ENCODE measurements at regions not wholly inside any gene's neighbourhood (a gene's known extent, or its start where the extent isn't known, plus 50 kb on each side); places are given as distances from the start of the nearest gene placed in this dataset.

DNA sequence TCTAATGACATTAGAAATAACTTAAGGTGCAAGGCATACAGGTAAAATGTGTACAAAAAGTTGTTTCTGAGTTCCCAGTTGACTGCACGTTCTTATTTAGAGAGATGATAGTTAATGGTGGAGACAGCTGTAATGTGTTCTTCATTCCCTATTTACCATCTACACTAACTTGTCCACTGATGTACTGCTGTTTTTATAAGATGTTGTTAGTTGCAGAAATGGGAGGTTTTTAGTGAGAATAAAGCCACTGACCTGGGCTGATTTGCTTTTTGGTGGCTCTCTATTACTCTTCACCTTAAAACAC, 122.9 kb upstream of the LYPLAL1 start:
- Histone ChIP-seq H3K27ac (no peak overlapping the region), H3K27me3 (no peaks in the 10 kb centered on the region), H3K4me1 (no peaks in the 10 kb centered on the region), H3K36me3 (no peaks in the 10 kb centered on the region), H3K4me3 (no peak overlapping the region), H3K9me3 (no peaks in the 10 kb centered on the region)
- DNase-seq: no peak
- 43 to 86% methylated on average over 1 of the region's 1 CpG for WGBS, 2 donors
- intact Hi-C loops (cut with DNase I): no loop called here
- TF ChIP-seq, protein P1, sequence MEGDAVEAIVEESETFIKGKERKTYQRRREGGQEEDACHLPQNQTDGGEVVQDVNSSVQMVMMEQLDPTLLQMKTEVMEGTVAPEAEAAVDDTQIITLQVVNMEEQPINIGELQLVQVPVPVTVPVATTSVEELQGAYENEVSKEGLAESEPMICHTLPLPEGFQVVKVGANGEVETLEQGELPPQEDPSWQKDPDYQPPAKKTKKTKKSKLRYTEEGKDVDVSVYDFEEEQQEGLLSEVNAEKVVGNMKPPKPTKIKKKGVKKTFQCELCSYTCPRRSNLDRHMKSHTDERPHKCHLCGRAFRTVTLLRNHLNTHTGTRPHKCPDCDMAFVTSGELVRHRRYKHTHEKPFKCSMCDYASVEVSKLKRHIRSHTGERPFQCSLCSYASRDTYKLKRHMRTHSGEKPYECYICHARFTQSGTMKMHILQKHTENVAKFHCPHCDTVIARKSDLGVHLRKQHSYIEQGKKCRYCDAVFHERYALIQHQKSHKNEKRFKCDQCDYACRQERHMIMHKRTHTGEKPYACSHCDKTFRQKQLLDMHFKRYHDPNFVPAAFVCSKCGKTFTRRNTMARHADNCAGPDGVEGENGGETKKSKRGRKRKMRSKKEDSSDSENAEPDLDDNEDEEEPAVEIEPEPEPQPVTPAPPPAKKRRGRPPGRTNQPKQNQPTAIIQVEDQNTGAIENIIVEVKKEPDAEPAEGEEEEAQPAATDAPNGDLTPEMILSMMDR (IDR thresholded peaks at IDR 0.05): no peak
- no peak for TF ChIP-seq POLR2A (IDR thresholded peaks at IDR 0.05)

DNA sequence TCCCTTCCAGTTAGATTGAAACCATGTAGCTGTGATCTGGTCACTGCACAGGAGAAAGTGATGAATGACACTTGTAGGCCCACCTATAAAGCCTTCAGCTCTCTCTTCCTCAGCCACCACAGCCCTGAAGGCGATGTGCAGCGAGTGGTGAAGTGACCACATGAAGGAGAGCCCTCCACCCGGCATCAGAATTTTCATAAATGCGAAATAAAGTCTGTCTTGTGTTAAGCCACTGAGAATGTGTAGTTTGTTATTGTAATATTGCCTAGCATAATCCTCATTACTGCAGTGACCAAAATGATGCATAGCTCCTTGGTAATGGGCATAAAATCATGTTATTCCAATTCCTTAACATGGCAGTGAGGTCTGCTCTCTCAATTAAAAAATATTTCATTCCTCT, 122.1 kb upstream of the LYPLAL1 start:
- DNase-seq: no peak
- 82 to 97% methylated on average over 4 of the region's 4 CpGs for WGBS, 2 donors
- no peaks in the 10 kb centered on the region for H3K9me3 ChIP-seq
- H3K27me3 ChIP-seq: no peaks in the 10 kb centered on the region
- H3K4me1 ChIP-seq: no peaks in the 10 kb centered on the region
- intact Hi-C loops (cut with DNase I): no loop called here
- no peak overlapping the region for H3K4me3 ChIP-seq
- H3K27ac ChIP-seq: no peak overlapping the region
- TF ChIP-seq POLR2A (IDR thresholded peaks at IDR 0.05): no peak
- TF ChIP-seq, protein P1 (IDR thresholded peaks at IDR 0.05): no peak
- H3K36me3 ChIP-seq: no peaks in the 10 kb centered on the region

DNA sequence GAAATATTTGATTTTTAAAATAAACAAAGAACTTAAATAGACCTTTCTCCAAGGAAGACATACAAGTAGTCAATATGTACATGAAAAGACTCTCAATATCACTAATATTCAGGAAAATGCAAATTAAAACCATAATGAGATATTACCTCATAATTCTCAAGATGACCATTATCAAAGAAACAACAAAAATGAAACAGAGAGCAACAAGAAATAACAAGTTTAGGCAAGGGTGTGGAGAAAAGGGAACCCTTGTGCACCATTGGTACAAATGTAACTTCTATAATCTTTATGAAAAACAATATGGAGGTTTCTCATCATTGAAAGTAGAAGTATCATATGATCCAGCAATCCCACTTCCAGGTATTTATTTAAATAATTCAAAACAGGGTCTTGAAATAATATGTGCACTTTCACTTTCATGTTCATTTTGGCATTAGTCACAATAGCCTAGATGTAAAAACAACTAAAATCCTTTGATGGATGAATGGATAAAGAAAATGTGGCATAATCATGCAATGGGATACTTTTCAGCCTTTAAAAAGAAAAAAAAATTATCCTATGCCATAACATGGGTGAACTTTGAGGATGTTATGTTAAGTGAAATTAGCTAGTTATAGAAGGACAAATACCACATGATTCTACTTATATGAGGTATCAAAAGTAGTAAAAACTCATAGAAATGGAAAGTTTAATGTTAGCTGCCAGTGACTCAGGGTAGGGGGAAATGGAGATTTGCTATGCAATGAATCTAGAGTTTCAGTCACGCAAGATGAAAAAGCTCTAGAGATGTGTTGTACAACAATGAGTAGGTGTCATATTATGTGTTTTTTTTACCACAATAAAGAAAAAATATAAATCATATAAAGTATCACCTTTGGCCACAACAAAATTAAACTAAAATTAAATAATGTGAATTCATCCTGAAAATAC, 114.5 kb upstream of the LYPLAL1 start:
- H3K27ac ChIP-seq: no peak overlapping the region
- no peaks in the 10 kb centered on the region for H3K27me3 ChIP-seq
- no peaks in the 10 kb centered on the region for H3K9me3 ChIP-seq
- no peaks in the 10 kb centered on the region for H3K36me3 ChIP-seq
- TF ChIP-seq POLR2A (IDR thresholded peaks at IDR 0.05): no peak
- TF ChIP-seq, protein P1 (IDR thresholded peaks at IDR 0.05): no peak
- DNase-seq: no peak
- no peak overlapping the region for H3K4me3 ChIP-seq
- H3K4me1 ChIP-seq: no peaks in the 10 kb centered on the region
- WGBS, 2 donors: 83 to 85% methylated on average over 1 of the region's 1 CpG
- intact Hi-C loops (cut with DNase I): no loop called here

DNA sequence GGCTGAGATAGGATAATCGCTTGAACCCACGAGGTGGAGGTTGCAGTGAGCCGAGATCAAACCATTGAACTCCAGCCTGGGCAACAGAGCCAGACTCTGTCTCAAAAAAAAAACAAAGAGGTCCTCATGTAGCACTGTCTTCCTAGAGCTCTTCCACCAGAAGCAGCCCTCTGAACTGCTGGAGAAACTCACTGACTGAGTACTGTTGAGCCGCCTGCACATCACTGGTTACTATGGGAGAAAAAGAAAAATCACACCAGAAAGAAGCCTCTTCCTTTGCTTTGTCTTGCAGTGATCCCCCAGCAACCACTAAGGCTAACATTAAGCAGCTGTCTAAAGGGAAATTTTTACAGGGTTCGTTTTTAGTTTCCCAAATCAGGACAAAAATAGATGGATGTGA, 112.9 kb upstream of the LYPLAL1 start:
- DNase-seq: no peak
- TF ChIP-seq, protein P1 (IDR thresholded peaks at IDR 0.05): no peak
- no peak for TF ChIP-seq POLR2A (IDR thresholded peaks at IDR 0.05)
- WGBS, 2 donors: 79% methylated on average over 5 of the region's 5 CpGs
- H3K27me3 ChIP-seq: no peaks in the 10 kb centered on the region
- no peaks in the 10 kb centered on the region for H3K9me3 ChIP-seq
- intact Hi-C loops (cut with DNase I): loop anchor here (10.0 kb wide), 1 partner anchor 716 kb away; the partner anchor contains the start of gene TGFB2
- no peak overlapping the region for H3K4me3 ChIP-seq
- H3K4me1 ChIP-seq: no peaks in the 10 kb centered on the region
- no peaks in the 10 kb centered on the region for H3K36me3 ChIP-seq
- no peak overlapping the region for H3K27ac ChIP-seq

DNA sequence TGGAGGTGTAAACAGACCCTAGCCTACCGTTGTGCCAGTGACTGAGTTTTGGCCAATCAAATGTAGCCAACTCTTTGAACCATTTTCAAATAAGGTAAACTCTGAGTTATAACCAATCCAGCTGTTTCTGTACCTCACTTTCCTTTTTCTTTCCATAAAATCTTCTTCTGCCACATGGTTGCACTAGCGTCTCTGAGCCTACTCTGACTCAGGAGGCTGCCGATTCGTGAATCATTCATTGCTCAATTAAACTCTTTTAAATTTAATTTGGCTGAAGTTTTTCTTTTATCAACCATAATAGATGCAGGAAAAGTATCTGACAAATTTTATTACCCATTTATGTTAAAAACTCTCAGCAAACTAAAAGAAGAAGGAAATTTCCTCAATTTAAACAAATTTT, 111.5 kb upstream of the LYPLAL1 start:
- no peaks in the 10 kb centered on the region for H3K9me3 ChIP-seq
- H3K4me3 ChIP-seq: no peak overlapping the region
- WGBS, 2 donors: 61 to 77% methylated on average over 4 of the region's 4 CpGs
- DNase-seq: no peak
- H3K27me3 ChIP-seq: no peaks in the 10 kb centered on the region
- TF ChIP-seq POLR2A (IDR thresholded peaks at IDR 0.05): no peak
- TF ChIP-seq, protein P1 (IDR thresholded peaks at IDR 0.05): no peak
- peaks cover 0 to 6% (median 0%) of the 10 kb centered on the region in 3 donors for H3K4me1 ChIP-seq
- intact Hi-C loops (cut with DNase I): loop anchor here (10.0 kb wide), 1 partner anchor 717 kb away; the partner anchor contains the start of gene TGFB2
- no peak overlapping the region for H3K27ac ChIP-seq
- H3K36me3 ChIP-seq: no peaks in the 10 kb centered on the region

Measured in esophagus squamous epithelium (tissue), 5 donors.